Spleen (tissue), 11 donors: ENCODE measurements at regions not wholly inside any gene's neighbourhood (a gene's known extent, or its start where the extent isn't known, plus 50 kb on each side); places are given as distances from the start of the nearest gene placed in this dataset.

Experiments used
- DNase-seq: peaks from one replicate; pipeline ENCODE4 v3.0.0-alpha.2; 2020
- H3K27ac ChIP-seq, 8 donors: fragments of 200-600 bp; sonication (generic) in 7 of 8; 1 replicate in 4 of 8; 2 replicates in 4 of 8; pipeline versions ENCODE4 v1.5.0 to v1.8.0; 2016 to 2021; ENCODE audit warnings: inconsistent platforms in 4 of 8, mild to moderate bottlenecking in 4 of 8, moderate library complexity in 1 of 8
- H3K27me3 ChIP-seq, 7 donors: fragments of 200-600 bp; sonication (generic) in 6 of 7; replicated peaks in 1 of 7; 1 replicate in 4 of 7; 2 replicates in 3 of 7; pipeline versions ENCODE4 v1.5.0 to v1.8.0; 2016 to 2021; ENCODE audit warnings: inconsistent platforms in 3 of 7, mild to moderate bottlenecking in 1 of 7
- H3K36me3 ChIP-seq, 6 donors: fragments of 200-600 bp; sonication (generic) in 5 of 6; 1 replicate in 4 of 6; 2 replicates in 2 of 6; pipeline versions ENCODE4 v1.5.0 to v1.8.0; 2016 to 2021; ENCODE audit warnings: inconsistent platforms in 2 of 6
- H3K4me1 ChIP-seq, 6 donors: fragments of 200-600 bp; sonication (generic) in 5 of 6; 1 replicate in 3 of 6; 2 replicates in 3 of 6; pipeline versions ENCODE4 v1.5.0 to v1.8.0; 2016 to 2021; ENCODE audit warnings: inconsistent platforms in 3 of 6
- H3K4me3 ChIP-seq, 8 donors: fragments of 200-600 bp; sonication (generic) in 7 of 8; 1 replicate in 4 of 8; 2 replicates in 4 of 8; pipeline versions ENCODE4 v1.5.0 to v1.8.0; 2016 to 2021; ENCODE audit warnings: inconsistent platforms in 4 of 8, mild to moderate bottlenecking in 4 of 8, moderate library complexity in 2 of 8
- H3K9me3 ChIP-seq, 8 donors: fragments of 200-600 bp; sonication (generic) in 7 of 8; 1 replicate in 4 of 8; 2 replicates in 4 of 8; pipeline versions ENCODE4 v1.5.0 to v1.8.0; 2016 to 2021; ENCODE audit warnings: inconsistent platforms in 4 of 8
- POLR2A ChIP-seq, 3 donors: fragments of 450-650 bp; IDR thresholded peaks; one replicate each; pipeline ENCODE4 v1.5.1; 2017; ENCODE audit warnings: antibody characterized with exemption in 3 of 3, mild to moderate bottlenecking in 1 of 3
- POLR2AphosphoS5 ChIP-seq, 3 donors: sonication (generic); formaldehyde crosslinking; IDR thresholded peaks; one replicate each; pipeline ENCODE4 v1.5.1; 2017; ENCODE audit warnings: antibody characterized with exemption in 3 of 3
- WGBS, 5 donors: extraction: QIAGEN DNeasy Blood & Tissue Kit in 3 of 5; methylation state at CpG; one replicate each; pipeline versions ENCODE4 v1.1.5 to v1.1.7; 2013 to 2018; 5-methylcytosine and 5-hydroxymethylcytosine counted together
- intact Hi-C: fragments of 100-400 bp; cut with DNase I; formaldehyde crosslinking; loops from one replicate; pipeline ENCODE4 v1.15.0; 2023; ENCODE audit warnings: low total_unique reads
- TF ChIP-seq, protein P1 (sequence below), 11 experiments: fragments of 200-600 bp in 7 of 11; fragments of 450-650 bp in 4 of 11; sonication (generic) in 4 of 11; IDR thresholded peaks in 8 of 11; conservative IDR thresholded peaks in 3 of 11; 1 replicate in 7 of 11; 2 replicates in 4 of 11; pipeline versions ENCODE4 v1.4.0 to v1.8.0; 2016 to 2021; ENCODE audit warnings: antibody characterized with exemption in 11 of 11, inconsistent platforms in 4 of 11, mild to moderate bottlenecking in 1 of 11
- donor health status: healthy with polysubstance abuse.
- donor health status: DM: no; HTN: no; CAD: no; lungs with moderate emphysema.
- donor health status: DM: no; HTN: no; CAD: no.
- donor health status: Bipolar disorder and iron deficiency.
- donor health status: healthy.
- donor health status: DM: no; HTN: no; CAD: no.
- donor health status: DM: yes; HTN: yes; CAD: no.

DNA sequence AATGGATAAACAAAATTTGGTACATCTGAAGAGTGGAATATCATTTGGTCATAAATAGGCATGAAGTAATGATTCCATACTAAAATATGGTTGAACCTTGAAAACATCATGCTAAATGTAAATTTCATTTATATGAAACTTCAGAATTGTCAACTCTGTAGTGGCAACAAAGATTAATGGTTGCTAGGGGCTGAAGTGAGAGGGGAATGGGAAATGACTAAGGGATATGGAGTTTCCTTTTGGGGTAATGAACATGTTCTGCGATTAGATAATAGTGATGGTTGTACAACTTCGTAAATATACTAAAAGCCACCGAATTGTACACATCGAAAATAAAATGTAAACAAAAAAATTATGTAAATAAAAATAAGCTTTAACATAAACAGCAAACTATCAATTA, 384.1 kb upstream of the STEAP1 start:
- WGBS, 5 donors: 13 to 33% (median 22%) methylated on average over 4 of the region's 4 CpGs
- H3K9me3 ChIP-seq: peaks cover 0 to 5% (median 0%) of the 10 kb centered on the region in 8 donors
- no peak overlapping the region for H3K27ac ChIP-seq
- intact Hi-C loops: no loop called here
- no peak overlapping the region for H3K4me3 ChIP-seq
- H3K36me3 ChIP-seq: no peaks in the 10 kb centered on the region
- TF ChIP-seq POLR2AphosphoS5 (IDR thresholded peaks at IDR 0.05) (no peak), POLR2A (IDR thresholded peaks at IDR 0.05) (no peak)
- TF ChIP-seq, protein P1, sequence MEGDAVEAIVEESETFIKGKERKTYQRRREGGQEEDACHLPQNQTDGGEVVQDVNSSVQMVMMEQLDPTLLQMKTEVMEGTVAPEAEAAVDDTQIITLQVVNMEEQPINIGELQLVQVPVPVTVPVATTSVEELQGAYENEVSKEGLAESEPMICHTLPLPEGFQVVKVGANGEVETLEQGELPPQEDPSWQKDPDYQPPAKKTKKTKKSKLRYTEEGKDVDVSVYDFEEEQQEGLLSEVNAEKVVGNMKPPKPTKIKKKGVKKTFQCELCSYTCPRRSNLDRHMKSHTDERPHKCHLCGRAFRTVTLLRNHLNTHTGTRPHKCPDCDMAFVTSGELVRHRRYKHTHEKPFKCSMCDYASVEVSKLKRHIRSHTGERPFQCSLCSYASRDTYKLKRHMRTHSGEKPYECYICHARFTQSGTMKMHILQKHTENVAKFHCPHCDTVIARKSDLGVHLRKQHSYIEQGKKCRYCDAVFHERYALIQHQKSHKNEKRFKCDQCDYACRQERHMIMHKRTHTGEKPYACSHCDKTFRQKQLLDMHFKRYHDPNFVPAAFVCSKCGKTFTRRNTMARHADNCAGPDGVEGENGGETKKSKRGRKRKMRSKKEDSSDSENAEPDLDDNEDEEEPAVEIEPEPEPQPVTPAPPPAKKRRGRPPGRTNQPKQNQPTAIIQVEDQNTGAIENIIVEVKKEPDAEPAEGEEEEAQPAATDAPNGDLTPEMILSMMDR (IDR thresholded peaks at IDR 0.05 in 8 of 11, conservative IDR thresholded peaks at IDR 0.05 in 3 of 11): no peak
- H3K27me3 ChIP-seq: no peaks in the 10 kb centered on the region
- no peaks in the 10 kb centered on the region for H3K4me1 ChIP-seq
- no peak for DNase-seq

- Histone ChIP-seq H3K4me1 (no peaks in the 10 kb centered on the region), H3K36me3 (no peaks in the 10 kb centered on the region), H3K27me3 (no peaks in the 10 kb centered on the region), H3K9me3 (no peaks in the 10 kb centered on the region), H3K4me3 (no peak overlapping the region), H3K27ac (no peak overlapping the region)
- DNase-seq: no peak
- intact Hi-C loops: no loop called here
- TF ChIP-seq POLR2AphosphoS5 (IDR thresholded peaks at IDR 0.05): no peak
- TF ChIP-seq, protein P1 (IDR thresholded peaks at IDR 0.05 in 8 of 11, conservative IDR thresholded peaks at IDR 0.05 in 3 of 11): no peak
- no peak for TF ChIP-seq POLR2A (IDR thresholded peaks at IDR 0.05)
- 55 to 70% (median 66%) methylated on average over 3 of the region's 3 CpGs for WGBS, 5 donors
Observed at GRCh38 chr7:89771003-89771636, 383.1 kb upstream of the STEAP1 start.

DNA sequence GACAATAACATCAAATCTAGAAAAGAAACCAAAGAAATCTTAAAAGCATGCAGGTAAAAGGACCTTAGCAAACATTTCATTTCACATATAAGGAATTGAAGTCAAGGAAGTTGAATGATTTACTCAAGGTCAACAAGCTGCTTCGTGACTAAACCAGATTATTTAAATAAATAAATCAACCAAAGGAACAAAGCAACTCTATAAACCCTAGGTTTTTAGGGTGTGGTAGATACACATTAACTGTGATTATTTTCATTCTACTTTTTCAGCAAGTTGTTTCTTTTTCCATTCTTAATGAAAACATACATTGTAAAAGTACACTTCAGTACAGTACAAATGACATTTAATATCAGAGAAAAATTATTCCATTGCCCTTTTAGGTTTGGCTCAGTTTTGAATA, 382.0 kb upstream of the STEAP1 start:
- TF ChIP-seq POLR2A (IDR thresholded peaks at IDR 0.05): no peak
- no peak for TF ChIP-seq POLR2AphosphoS5 (IDR thresholded peaks at IDR 0.05)
- TF ChIP-seq, protein P1 (IDR thresholded peaks at IDR 0.05 in 8 of 11, conservative IDR thresholded peaks at IDR 0.05 in 3 of 11): no peak
- Histone ChIP-seq H3K27me3 (no peaks in the 10 kb centered on the region), H3K4me1 (no peaks in the 10 kb centered on the region), H3K36me3 (no peaks in the 10 kb centered on the region), H3K9me3 (no peaks in the 10 kb centered on the region), H3K27ac (no peak overlapping the region), H3K4me3 (no peak overlapping the region)
- intact Hi-C loops: no loop called here
- no peak for DNase-seq
- WGBS, 5 donors: 18 to 50% (median 33%) methylated on average over 1 of the region's 1 CpG

DNA sequence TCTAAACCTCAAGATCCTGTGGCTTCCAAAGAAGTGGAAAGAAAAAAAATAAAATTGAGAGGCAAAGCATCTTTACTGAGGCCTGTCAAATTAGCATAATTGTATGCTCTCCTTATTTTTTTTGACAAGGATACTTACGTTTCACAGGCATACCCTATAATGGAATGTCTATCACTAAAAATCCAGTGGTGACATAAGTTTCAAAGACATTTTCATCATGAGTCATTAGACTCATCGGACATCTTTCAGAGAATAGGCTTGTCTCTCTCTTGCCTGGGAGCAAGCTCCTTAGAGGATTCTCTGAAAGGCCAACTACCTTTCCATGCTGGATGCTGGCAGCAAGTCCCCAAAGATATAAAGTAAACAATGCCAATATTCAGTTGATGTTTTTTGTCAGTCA, 380.7 kb upstream of the STEAP1 start:
- H3K27ac ChIP-seq: no peak overlapping the region
- 65 to 80% (median 76%) methylated on average over 2 of the region's 2 CpGs for WGBS, 5 donors
- no peak for DNase-seq
- H3K4me3 ChIP-seq: no peak overlapping the region
- H3K4me1 ChIP-seq: no peaks in the 10 kb centered on the region
- H3K36me3 ChIP-seq: no peaks in the 10 kb centered on the region
- no peak for TF ChIP-seq POLR2AphosphoS5 (IDR thresholded peaks at IDR 0.05)
- TF ChIP-seq, protein P1 (IDR thresholded peaks at IDR 0.05 in 8 of 11, conservative IDR thresholded peaks at IDR 0.05 in 3 of 11): no peak
- TF ChIP-seq POLR2A (IDR thresholded peaks at IDR 0.05): no peak
- intact Hi-C loops: no loop called here
- no peaks in the 10 kb centered on the region for H3K27me3 ChIP-seq
- peaks cover 0 to 1% (median 0%) of the 10 kb centered on the region in 8 donors for H3K9me3 ChIP-seq
